ENCODE measurements at regions not wholly inside any gene's neighbourhood (a gene's known extent, or its start where the extent isn't known, plus 50 kb on each side); places are given as distances from the start of the nearest gene placed in this dataset.
A peak's percentile ranks its signal among the peaks of the same experiment; 100 is the strongest.

- Histone ChIP-seq H3K4me2 (ENCODE audit: low read depth, low read length) (no peak overlapping the region), H3K36me3 (replicated peaks; ENCODE audit: insufficient read depth, low read length) (no peaks in the 10 kb centered on the region), H3K9ac (ENCODE audit: low read length) (no peak overlapping the region), H4K20me1 (ENCODE audit: insufficient read depth, low read length) (no peaks in the 10 kb centered on the region), H3F3A (ENCODE audit: insufficient read depth, low read length) (no peaks in the 10 kb centered on the region), H3K9me2 (replicated peaks; ENCODE audit: insufficient read depth, low read length) (no peaks in the 10 kb centered on the region), H3K4me1 (ENCODE audit: low read length) (no peaks in the 10 kb centered on the region), H3K27ac (ENCODE audit: low read length) (no peak overlapping the region), H3K27me3 (replicated peaks; ENCODE audit: insufficient read depth, low read length) (no peaks in the 10 kb centered on the region), H2AFZ (ENCODE audit: low read length) (no peak overlapping the region), H3K79me2 (ENCODE audit: low read length) (no peaks in the 10 kb centered on the region), H3K4me3 (ENCODE audit: low read length) (no peak overlapping the region), H3K9me3 (replicated peaks; ENCODE audit: insufficient read depth, low read length) (no peaks in the 10 kb centered on the region)
- no peak for TF ChIP-seq CTCF (IDR thresholded peaks at IDR 0.05; ENCODE audit: low read length)
- no peak for TF ChIP-seq EZH2phosphoT487 (IDR thresholded peaks at IDR 0.05; ENCODE audit: low read length)
- TF ChIP-seq EZH2 (optimal IDR thresholded peaks at IDR 0.05; ENCODE audit: low read depth, low read length), result no peak
- DNase-seq, result peak; percentile 6
These were observed 121.1 kb downstream of the TRIM27 start for GRCh38 chr6:28802417-28803336.

GRCh38 chr6:28803337-28803709 is 120.5 kb downstream of the TRIM27 start:
- TF ChIP-seq EZH2 (optimal IDR thresholded peaks at IDR 0.05; ENCODE audit: low read depth, low read length) (no peak), EZH2phosphoT487 (IDR thresholded peaks at IDR 0.05; ENCODE audit: low read length) (no peak), CTCF (IDR thresholded peaks at IDR 0.05; ENCODE audit: low read length) (no peak)
- DNase-seq, result no peak
- Histone ChIP-seq H3K9ac (ENCODE audit: low read length) (no peak overlapping the region), H3K9me3 (replicated peaks; ENCODE audit: insufficient read depth, low read length) (no peaks in the 10 kb centered on the region), H3K4me2 (ENCODE audit: low read depth, low read length) (no peak overlapping the region), H3K79me2 (ENCODE audit: low read length) (no peaks in the 10 kb centered on the region), H3K4me1 (ENCODE audit: low read length) (no peaks in the 10 kb centered on the region), H2AFZ (ENCODE audit: low read length) (no peak overlapping the region), H4K20me1 (ENCODE audit: insufficient read depth, low read length) (no peaks in the 10 kb centered on the region), H3K27ac (ENCODE audit: low read length) (no peak overlapping the region), H3K36me3 (replicated peaks; ENCODE audit: insufficient read depth, low read length) (no peaks in the 10 kb centered on the region), H3K4me3 (ENCODE audit: low read length) (no peak overlapping the region), H3K9me2 (replicated peaks; ENCODE audit: insufficient read depth, low read length) (no peaks in the 10 kb centered on the region), H3F3A (ENCODE audit: insufficient read depth, low read length) (no peaks in the 10 kb centered on the region), H3K27me3 (replicated peaks; ENCODE audit: insufficient read depth, low read length) (no peaks in the 10 kb centered on the region)

GRCh38 chr6:28807682-28808280 is 116.0 kb downstream of the TRIM27 start:
- Histone ChIP-seq H3F3A (ENCODE audit: insufficient read depth, low read length) (no peaks in the 10 kb centered on the region), H3K9me3 (replicated peaks; ENCODE audit: insufficient read depth, low read length) (no peaks in the 10 kb centered on the region), H3K79me2 (ENCODE audit: low read length) (no peaks in the 10 kb centered on the region), H3K4me1 (ENCODE audit: low read length) (no peaks in the 10 kb centered on the region), H2AFZ (ENCODE audit: low read length) (no peak overlapping the region), H3K4me3 (ENCODE audit: low read length) (no peak overlapping the region), H3K27me3 (replicated peaks; ENCODE audit: insufficient read depth, low read length) (no peaks in the 10 kb centered on the region), H3K4me2 (ENCODE audit: low read depth, low read length) (no peak overlapping the region), H3K9me2 (replicated peaks; ENCODE audit: insufficient read depth, low read length) (no peaks in the 10 kb centered on the region), H3K9ac (ENCODE audit: low read length) (no peak overlapping the region), H4K20me1 (ENCODE audit: insufficient read depth, low read length) (no peaks in the 10 kb centered on the region), H3K36me3 (replicated peaks; ENCODE audit: insufficient read depth, low read length) (no peaks in the 10 kb centered on the region), H3K27ac (ENCODE audit: low read length) (no peak overlapping the region)
- no peak for TF ChIP-seq EZH2phosphoT487 (IDR thresholded peaks at IDR 0.05; ENCODE audit: low read length)
- TF ChIP-seq EZH2 (optimal IDR thresholded peaks at IDR 0.05; ENCODE audit: low read depth, low read length), result no peak
- TF ChIP-seq CTCF (IDR thresholded peaks at IDR 0.05; ENCODE audit: low read length), result no peak
- no peak for DNase-seq
